ENCODE measurements at regions not wholly inside any gene's neighbourhood (a gene's known extent, or its start where the extent isn't known, plus 50 kb on each side); places are given as distances from the start of the nearest gene placed in this dataset.

DNA sequence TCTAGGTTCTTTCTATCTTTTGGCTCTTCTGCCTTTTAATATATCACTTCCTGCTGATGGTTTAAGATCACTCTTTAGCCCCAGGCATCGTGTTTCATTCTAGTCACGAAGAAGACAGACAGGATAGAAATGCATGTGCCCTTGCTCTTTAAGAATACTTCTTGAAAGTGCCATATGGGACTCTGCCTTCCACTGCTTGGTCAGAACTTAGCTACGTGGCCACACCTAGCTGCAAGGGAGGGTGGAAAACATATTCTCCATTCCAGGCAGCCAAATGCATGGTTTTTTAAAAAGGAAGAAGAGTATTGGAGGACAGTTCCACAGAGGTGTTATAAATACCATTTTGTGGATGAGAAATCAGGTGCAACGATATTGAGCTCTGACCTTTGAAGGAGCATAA is 143.3 kb downstream of the KLRB1 start:
- no peak for DNase-seq (ENCODE audit: low read depth in 1 of 2, low spot score in 2 of 2)
- no peak overlapping the region for H2BK5ac ChIP-seq (ENCODE audit: low read depth, low read length)
- TF ChIP-seq, protein P1, sequence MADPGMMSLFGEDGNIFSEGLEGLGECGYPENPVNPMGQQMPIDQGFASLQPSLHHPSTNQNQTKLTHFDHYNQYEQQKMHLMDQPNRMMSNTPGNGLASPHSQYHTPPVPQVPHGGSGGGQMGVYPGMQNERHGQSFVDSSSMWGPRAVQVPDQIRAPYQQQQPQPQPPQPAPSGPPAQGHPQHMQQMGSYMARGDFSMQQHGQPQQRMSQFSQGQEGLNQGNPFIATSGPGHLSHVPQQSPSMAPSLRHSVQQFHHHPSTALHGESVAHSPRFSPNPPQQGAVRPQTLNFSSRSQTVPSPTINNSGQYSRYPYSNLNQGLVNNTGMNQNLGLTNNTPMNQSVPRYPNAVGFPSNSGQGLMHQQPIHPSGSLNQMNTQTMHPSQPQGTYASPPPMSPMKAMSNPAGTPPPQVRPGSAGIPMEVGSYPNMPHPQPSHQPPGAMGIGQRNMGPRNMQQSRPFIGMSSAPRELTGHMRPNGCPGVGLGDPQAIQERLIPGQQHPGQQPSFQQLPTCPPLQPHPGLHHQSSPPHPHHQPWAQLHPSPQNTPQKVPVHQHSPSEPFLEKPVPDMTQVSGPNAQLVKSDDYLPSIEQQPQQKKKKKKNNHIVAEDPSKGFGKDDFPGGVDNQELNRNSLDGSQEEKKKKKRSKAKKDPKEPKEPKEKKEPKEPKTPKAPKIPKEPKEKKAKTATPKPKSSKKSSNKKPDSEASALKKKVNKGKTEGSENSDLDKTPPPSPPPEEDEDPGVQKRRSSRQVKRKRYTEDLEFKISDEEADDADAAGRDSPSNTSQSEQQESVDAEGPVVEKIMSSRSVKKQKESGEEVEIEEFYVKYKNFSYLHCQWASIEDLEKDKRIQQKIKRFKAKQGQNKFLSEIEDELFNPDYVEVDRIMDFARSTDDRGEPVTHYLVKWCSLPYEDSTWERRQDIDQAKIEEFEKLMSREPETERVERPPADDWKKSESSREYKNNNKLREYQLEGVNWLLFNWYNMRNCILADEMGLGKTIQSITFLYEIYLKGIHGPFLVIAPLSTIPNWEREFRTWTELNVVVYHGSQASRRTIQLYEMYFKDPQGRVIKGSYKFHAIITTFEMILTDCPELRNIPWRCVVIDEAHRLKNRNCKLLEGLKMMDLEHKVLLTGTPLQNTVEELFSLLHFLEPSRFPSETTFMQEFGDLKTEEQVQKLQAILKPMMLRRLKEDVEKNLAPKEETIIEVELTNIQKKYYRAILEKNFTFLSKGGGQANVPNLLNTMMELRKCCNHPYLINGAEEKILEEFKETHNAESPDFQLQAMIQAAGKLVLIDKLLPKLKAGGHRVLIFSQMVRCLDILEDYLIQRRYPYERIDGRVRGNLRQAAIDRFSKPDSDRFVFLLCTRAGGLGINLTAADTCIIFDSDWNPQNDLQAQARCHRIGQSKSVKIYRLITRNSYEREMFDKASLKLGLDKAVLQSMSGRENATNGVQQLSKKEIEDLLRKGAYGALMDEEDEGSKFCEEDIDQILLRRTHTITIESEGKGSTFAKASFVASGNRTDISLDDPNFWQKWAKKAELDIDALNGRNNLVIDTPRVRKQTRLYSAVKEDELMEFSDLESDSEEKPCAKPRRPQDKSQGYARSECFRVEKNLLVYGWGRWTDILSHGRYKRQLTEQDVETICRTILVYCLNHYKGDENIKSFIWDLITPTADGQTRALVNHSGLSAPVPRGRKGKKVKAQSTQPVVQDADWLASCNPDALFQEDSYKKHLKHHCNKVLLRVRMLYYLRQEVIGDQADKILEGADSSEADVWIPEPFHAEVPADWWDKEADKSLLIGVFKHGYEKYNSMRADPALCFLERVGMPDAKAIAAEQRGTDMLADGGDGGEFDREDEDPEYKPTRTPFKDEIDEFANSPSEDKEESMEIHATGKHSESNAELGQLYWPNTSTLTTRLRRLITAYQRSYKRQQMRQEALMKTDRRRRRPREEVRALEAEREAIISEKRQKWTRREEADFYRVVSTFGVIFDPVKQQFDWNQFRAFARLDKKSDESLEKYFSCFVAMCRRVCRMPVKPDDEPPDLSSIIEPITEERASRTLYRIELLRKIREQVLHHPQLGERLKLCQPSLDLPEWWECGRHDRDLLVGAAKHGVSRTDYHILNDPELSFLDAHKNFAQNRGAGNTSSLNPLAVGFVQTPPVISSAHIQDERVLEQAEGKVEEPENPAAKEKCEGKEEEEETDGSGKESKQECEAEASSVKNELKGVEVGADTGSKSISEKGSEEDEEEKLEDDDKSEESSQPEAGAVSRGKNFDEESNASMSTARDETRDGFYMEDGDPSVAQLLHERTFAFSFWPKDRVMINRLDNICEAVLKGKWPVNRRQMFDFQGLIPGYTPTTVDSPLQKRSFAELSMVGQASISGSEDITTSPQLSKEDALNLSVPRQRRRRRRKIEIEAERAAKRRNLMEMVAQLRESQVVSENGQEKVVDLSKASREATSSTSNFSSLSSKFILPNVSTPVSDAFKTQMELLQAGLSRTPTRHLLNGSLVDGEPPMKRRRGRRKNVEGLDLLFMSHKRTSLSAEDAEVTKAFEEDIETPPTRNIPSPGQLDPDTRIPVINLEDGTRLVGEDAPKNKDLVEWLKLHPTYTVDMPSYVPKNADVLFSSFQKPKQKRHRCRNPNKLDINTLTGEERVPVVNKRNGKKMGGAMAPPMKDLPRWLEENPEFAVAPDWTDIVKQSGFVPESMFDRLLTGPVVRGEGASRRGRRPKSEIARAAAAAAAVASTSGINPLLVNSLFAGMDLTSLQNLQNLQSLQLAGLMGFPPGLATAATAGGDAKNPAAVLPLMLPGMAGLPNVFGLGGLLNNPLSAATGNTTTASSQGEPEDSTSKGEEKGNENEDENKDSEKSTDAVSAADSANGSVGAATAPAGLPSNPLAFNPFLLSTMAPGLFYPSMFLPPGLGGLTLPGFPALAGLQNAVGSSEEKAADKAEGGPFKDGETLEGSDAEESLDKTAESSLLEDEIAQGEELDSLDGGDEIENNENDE (IDR thresholded peaks at IDR 0.05; ENCODE audit: insufficient replicate concordance, low read length): no peak

More for the DNA sequence above, 143.3 kb downstream of the KLRB1 start:
- H3K4me3 ChIP-seq (ENCODE audit: extremely low read depth in 1 of 4, insufficient read depth in 2 of 4, low read depth in 3 of 4, low read length in 4 of 4): no peak overlapping the region
- H3K4ac ChIP-seq (replicated peaks; ENCODE audit: insufficient read length, low read depth, low read length): no peak overlapping the region
- no peak overlapping the region for H2BK120ac ChIP-seq (replicated peaks; ENCODE audit: low read depth, low read length)
- no peaks in the 10 kb centered on the region for H3K9me3 ChIP-seq (ENCODE audit: insufficient read depth in 2 of 2, low read depth in 1 of 2, low read length in 1 of 2)
- H4K5ac ChIP-seq (ENCODE audit: insufficient read length, low read depth, low read length): no peak overlapping the region
- no peak overlapping the region for H4K91ac ChIP-seq (replicated peaks; ENCODE audit: insufficient read length, low read length)
- no peak overlapping the region for H3K14ac ChIP-seq (ENCODE audit: insufficient read length)
- H4K20me1 ChIP-seq (replicated peaks in 1 of 2; ENCODE audit: control insufficient read depth in 1 of 2, insufficient read depth in 2 of 2, low read length in 2 of 2): no peaks in the 10 kb centered on the region
- H2AK5ac ChIP-seq (ENCODE audit: low read depth, low read length): no peak overlapping the region
- no peak overlapping the region for H2AFZ ChIP-seq (ENCODE audit: low read length)
- H3K4me2 ChIP-seq (ENCODE audit: insufficient read depth in 1 of 2, low read depth in 2 of 2, low read length in 2 of 2): no peak overlapping the region
- FAIRE-seq: no peak
- no peak overlapping the region for H2BK12ac ChIP-seq (ENCODE audit: low read depth, low read length)
- H2BK20ac ChIP-seq (ENCODE audit: low read length): no peak overlapping the region
- H3K36me3 ChIP-seq (ENCODE audit: control insufficient read depth in 2 of 4, insufficient read depth in 4 of 4, low read length in 3 of 4): no peaks in the 10 kb centered on the region
- no peaks in the 10 kb centered on the region for H3K23me2 ChIP-seq (ENCODE audit: low read depth, low read length)
- POLR2A ChIA-PET (ENCODE audit: partially characterized antibody): no interaction called here
- H3K27me3 ChIP-seq (replicated peaks in 1 of 4; ENCODE audit: control insufficient read depth in 3 of 4, extremely low read depth in 1 of 4, insufficient read depth in 3 of 4, low read length in 3 of 4): no peaks in the 10 kb centered on the region
- no peak overlapping the region for H3K23ac ChIP-seq (ENCODE audit: insufficient read length)
- no peak overlapping the region for H2BK15ac ChIP-seq (ENCODE audit: low read length)
- no peak overlapping the region for H3K9ac ChIP-seq (replicated peaks in 1 of 4; ENCODE audit: extremely low read depth in 1 of 4, low read depth in 3 of 4, low read length in 3 of 4)
- CTCF ChIA-PET (ENCODE audit: partially characterized antibody): no interaction called here
- H3K4me1 ChIP-seq (replicated peaks in 1 of 4; ENCODE audit: control insufficient read depth in 3 of 4, insufficient read depth in 4 of 4, low read length in 3 of 4): no peaks in the 10 kb centered on the region
- no peaks in the 10 kb centered on the region for H3K79me2 ChIP-seq (ENCODE audit: control insufficient read depth in 1 of 2, insufficient read depth in 2 of 2, low read length in 2 of 2)
- no peak overlapping the region for H4K8ac ChIP-seq (ENCODE audit: extremely low read depth, insufficient read depth, low read length)
- no peak overlapping the region for H3K18ac ChIP-seq (ENCODE audit: extremely low read depth, low read length)
- 77% methylated on average over 4 of the region's 4 CpGs; no CpG with 5 or more reads in 1 of the 2 experiments for WGBS, 2 experiments (ENCODE audit: extremely low coverage in 1 of 2, insufficient coverage in 1 of 2, insufficient read length in 1 of 2, insufficient replicate concordance in 2 of 2, low coverage in 1 of 2, low lambda C conversion rate in 2 of 2, missing lambda C conversion rate in 1 of 2)
- no peaks in the 10 kb centered on the region for H3K79me1 ChIP-seq (ENCODE audit: low read depth, low read length)
- H3K56ac ChIP-seq (replicated peaks; ENCODE audit: insufficient read length, low read depth, low read length): no peak overlapping the region
- no peak overlapping the region for H3K27ac ChIP-seq (ENCODE audit: low read depth, low read length)
